ENCODE measurements at regions not wholly inside any gene's neighbourhood (a gene's known extent, or its start where the extent isn't known, plus 50 kb on each side); places are given as distances from the start of the nearest gene placed in this dataset.

DNA sequence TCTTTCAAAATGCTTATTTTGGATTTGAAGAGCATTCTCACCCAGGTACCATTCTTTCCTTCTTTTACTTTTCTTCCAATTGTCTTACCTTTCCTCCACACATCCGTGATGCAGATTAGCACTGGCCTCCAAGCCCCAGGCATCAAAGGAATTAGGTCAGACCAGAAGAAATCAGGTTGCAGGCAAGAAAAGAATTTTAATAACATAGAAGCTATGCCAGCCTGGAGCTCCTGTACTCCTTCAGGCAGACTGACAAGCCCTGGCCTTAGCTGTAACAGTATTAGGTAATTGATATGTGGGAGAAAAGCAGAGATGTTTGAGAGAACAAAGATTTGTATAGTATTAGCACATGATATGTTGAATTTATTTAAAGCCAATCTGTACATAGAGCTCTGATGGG, 390.4 kb upstream of the ADGRL2 start:
- Histone ChIP-seq H3K4me3 (ENCODE audit: low read length) (no peak overlapping the region), H3K27me3 (ENCODE audit: low read length) (no peaks in the 10 kb centered on the region), H3K4me1 (ENCODE audit: low read length) (no peaks in the 10 kb centered on the region), H3K9ac (ENCODE audit: low read length) (no peak overlapping the region), H3K79me2 (ENCODE audit: low read length) (no peaks in the 10 kb centered on the region), H3K9me3 (ENCODE audit: low read length) (peaks cover 11% of the 10 kb centered on the region), H4K20me1 (ENCODE audit: insufficient read depth, low read depth, low read length) (no peaks in the 10 kb centered on the region), H3K9me2 (replicated peaks; ENCODE audit: insufficient read depth, low read length) (no peaks in the 10 kb centered on the region), H3K36me3 (ENCODE audit: insufficient read depth, low read length) (no peaks in the 10 kb centered on the region), H3K27ac (ENCODE audit: low read length) (no peak overlapping the region), H2AFZ (ENCODE audit: low read length) (no peak overlapping the region), H3K4me2 (ENCODE audit: low read depth, low read length, poor library complexity, severe bottlenecking) (no peak overlapping the region)
- DNase-seq = no peak

DNA sequence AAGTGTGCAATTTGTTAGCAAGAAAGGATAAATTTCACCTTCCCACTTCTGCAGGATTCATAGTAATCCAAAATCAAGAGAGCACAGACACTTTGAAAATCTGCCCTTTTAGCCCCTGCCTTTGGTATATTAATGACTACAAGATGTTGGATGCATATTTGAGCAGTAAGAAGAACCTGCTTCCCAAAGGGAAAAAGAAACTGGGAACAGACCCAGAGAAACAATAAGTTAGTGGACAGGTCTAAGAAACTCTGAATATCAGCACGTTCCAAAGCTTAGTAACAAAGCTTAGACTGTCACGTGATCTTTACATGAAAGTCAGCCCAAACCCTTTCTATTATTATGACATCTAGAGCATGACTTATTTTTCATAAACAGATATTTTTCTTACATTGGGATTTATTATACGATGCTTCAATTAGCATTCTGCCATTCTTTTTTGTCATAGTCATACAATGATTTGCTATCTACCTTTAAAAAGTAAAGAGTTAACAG, 390.9 kb upstream of the ADGRL2 start:
- Histone ChIP-seq H3K9me3 (ENCODE audit: low read length) (peaks cover 10% of the 10 kb centered on the region), H3K36me3 (ENCODE audit: insufficient read depth, low read length) (no peaks in the 10 kb centered on the region), H2AFZ (ENCODE audit: low read length) (no peak overlapping the region), H3K27me3 (ENCODE audit: low read length) (no peaks in the 10 kb centered on the region), H3K79me2 (ENCODE audit: low read length) (no peaks in the 10 kb centered on the region), H3K4me2 (ENCODE audit: low read depth, low read length, poor library complexity, severe bottlenecking) (no peak overlapping the region), H4K20me1 (ENCODE audit: insufficient read depth, low read depth, low read length) (no peaks in the 10 kb centered on the region), H3K4me3 (ENCODE audit: low read length) (no peak overlapping the region), H3K9ac (ENCODE audit: low read length) (no peak overlapping the region), H3K4me1 (ENCODE audit: low read length) (no peaks in the 10 kb centered on the region), H3K9me2 (replicated peaks; ENCODE audit: insufficient read depth, low read length) (no peaks in the 10 kb centered on the region), H3K27ac (ENCODE audit: low read length) (no peak overlapping the region)
- no peak for DNase-seq

DNA sequence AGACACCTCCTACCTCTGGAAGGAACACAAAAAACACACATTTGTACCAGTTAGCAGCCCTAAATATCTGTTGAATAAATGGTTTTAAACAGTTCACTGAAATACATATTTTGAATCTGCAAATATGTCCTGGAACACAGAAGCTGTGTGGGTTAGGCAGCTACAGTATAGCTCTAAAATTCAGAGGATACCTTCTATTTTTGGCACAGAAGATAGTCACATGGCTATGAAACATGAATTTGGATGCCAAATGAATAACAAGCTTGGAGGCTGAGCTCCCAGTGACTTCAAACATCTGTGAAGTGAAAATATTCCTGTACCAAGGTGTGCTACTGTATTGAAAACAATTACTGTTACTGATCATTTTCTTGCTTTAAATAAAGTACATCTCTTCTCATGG, 391.5 kb upstream of the ADGRL2 start:
- no peak for DNase-seq
- Histone ChIP-seq H3K27me3 (ENCODE audit: low read length) (no peaks in the 10 kb centered on the region), H3K9me3 (ENCODE audit: low read length) (peaks cover 6% of the 10 kb centered on the region; the same call in 1 of the 2 replicates)

DNA sequence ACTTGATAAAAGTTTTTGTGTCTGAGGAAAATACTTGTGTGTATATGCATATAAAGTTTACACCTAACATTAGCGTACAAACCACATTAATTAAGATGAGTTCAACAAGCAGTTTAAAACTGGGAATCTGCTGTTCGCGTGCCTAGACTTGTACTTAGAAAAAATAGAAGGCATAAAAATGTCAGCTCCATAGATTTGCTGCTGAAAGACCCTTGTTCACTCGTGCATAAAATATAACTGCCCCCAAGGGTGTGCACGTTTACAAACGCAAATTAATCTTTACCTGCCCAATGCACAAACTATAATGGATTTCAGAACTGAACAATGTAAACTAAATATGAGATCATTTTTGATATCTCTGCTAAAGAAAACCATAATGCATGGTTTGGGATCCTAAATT, 392.3 kb upstream of the ADGRL2 start:
- Histone ChIP-seq H3K27me3 (ENCODE audit: low read length) (no peaks in the 10 kb centered on the region), H3K36me3 (ENCODE audit: insufficient read depth, low read length) (no peaks in the 10 kb centered on the region), H4K20me1 (ENCODE audit: insufficient read depth, low read depth, low read length) (no peaks in the 10 kb centered on the region), H3K9me2 (replicated peaks; ENCODE audit: insufficient read depth, low read length) (no peaks in the 10 kb centered on the region), H3K9me3 (ENCODE audit: low read length) (peaks cover 6% of the 10 kb centered on the region; the same call in 1 of the 2 replicates), H3K79me2 (ENCODE audit: low read length) (no peaks in the 10 kb centered on the region), H3K27ac (ENCODE audit: low read length) (no peak overlapping the region), H3K4me1 (ENCODE audit: low read length) (no peaks in the 10 kb centered on the region), H2AFZ (ENCODE audit: low read length) (no peak overlapping the region), H3K4me2 (ENCODE audit: low read depth, low read length, poor library complexity, severe bottlenecking) (no peak overlapping the region), H3K4me3 (ENCODE audit: low read length) (no peak overlapping the region), H3K9ac (ENCODE audit: low read length) (no peak overlapping the region)
- DNase-seq = no peak

More for the DNA sequence above, 391.5 kb upstream of the ADGRL2 start:
- Histone ChIP-seq H3K4me1 (ENCODE audit: low read length) (no peaks in the 10 kb centered on the region), H4K20me1 (ENCODE audit: insufficient read depth, low read depth, low read length) (no peaks in the 10 kb centered on the region), H3K9me2 (replicated peaks; ENCODE audit: insufficient read depth, low read length) (no peaks in the 10 kb centered on the region), H3K4me3 (ENCODE audit: low read length) (no peak overlapping the region), H3K4me2 (ENCODE audit: low read depth, low read length, poor library complexity, severe bottlenecking) (no peak overlapping the region), H3K9ac (ENCODE audit: low read length) (no peak overlapping the region), H3K79me2 (ENCODE audit: low read length) (no peaks in the 10 kb centered on the region), H2AFZ (ENCODE audit: low read length) (no peak overlapping the region), H3K27ac (ENCODE audit: low read length) (no peak overlapping the region), H3K36me3 (ENCODE audit: insufficient read depth, low read length) (no peaks in the 10 kb centered on the region)

DNA sequence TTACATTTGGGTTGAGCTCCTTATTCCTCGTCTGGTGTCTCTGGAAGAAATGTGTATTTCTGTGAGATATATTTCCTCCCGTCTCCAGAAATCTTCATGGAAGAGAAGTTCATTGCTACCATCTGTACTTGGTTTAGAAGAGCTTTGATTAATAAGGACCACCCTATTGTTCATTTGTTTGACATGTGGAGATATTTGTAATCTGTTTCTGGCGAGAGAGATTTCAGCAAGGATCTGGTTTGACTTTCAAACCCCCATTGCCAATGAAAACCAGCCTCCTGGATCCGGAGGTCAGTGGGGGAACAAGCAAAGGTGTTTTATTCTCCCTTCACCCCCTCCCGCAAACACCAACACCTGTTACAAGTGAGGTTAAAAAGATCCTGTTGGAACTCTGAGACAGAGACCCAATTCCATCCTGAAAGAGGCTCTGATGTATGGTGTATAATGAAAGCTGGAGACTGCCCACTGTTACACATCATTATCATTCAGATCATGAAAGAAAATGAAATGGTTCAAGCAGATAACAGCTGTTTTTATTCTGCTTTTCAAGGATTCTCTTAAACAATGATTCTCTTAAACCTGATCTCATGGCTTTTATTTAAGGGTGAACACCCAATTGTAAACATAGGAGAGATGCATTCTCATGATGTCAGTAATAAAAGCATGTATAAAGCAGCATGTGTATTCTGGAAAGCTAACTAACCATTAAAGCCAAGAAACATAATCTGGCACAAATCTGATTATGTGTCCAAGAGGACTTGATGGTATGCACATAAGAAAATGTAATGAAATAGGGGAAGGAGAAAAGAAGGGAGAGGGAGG, 393.5 kb upstream of the ADGRL2 start:
- Histone ChIP-seq H3K36me3 (ENCODE audit: insufficient read depth, low read length) (no peaks in the 10 kb centered on the region), H3K4me3 (ENCODE audit: low read length) (no peak overlapping the region), H3K4me2 (ENCODE audit: low read depth, low read length, poor library complexity, severe bottlenecking) (no peak overlapping the region), H3K27ac (ENCODE audit: low read length) (no peak overlapping the region), H3K4me1 (ENCODE audit: low read length) (no peaks in the 10 kb centered on the region), H3K9ac (ENCODE audit: low read length) (no peak overlapping the region), H3K79me2 (ENCODE audit: low read length) (no peaks in the 10 kb centered on the region), H2AFZ (ENCODE audit: low read length) (no peak overlapping the region), H4K20me1 (ENCODE audit: insufficient read depth, low read depth, low read length) (no peaks in the 10 kb centered on the region), H3K9me2 (replicated peaks; ENCODE audit: insufficient read depth, low read length) (no peaks in the 10 kb centered on the region), H3K27me3 (ENCODE audit: low read length) (no peaks in the 10 kb centered on the region), H3K9me3 (ENCODE audit: low read length) (peaks cover 10% of the 10 kb centered on the region; the same call in 1 of the 2 replicates)
- DNase-seq = no peak

DNA sequence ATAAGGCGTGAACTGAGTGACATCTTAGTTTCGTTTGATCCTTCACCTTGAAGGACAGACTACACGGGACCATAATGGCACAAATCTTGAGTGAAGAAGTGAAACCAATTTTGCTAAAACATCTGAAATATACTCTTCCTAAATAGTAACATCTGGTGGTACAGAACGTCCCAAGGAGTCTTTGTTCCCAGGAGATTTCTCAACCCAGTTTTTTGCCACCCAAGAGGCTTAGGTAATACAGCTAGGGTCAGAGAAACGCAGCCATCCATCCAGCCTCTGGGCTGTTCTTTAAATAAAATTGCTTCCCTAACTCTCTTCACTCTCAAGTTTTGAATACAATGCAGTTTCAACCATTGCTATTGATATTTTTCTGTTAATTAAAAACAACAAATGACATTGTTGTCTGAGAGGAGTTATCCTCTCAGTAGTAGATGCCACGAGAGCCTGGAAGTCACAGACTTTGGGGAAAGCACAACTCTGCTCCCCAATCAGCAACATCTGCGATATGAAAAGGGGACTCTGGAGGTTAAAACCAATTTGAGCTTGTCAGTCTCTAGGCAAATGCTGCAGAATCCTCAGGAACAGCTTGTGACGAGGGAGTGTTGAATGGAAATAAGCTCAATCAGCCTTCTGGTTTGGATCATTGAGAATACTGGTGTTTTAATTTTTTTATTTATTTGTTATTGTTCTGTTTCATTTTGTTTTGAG, 394.3 kb upstream of the ADGRL2 start:
- Histone ChIP-seq H3K9me2 (replicated peaks; ENCODE audit: insufficient read depth, low read length) (no peaks in the 10 kb centered on the region), H2AFZ (ENCODE audit: low read length) (no peak overlapping the region), H3K79me2 (ENCODE audit: low read length) (no peaks in the 10 kb centered on the region), H3K9me3 (ENCODE audit: low read length) (peaks cover 17% of the 10 kb centered on the region), H3K4me3 (ENCODE audit: low read length) (no peak overlapping the region), H4K20me1 (ENCODE audit: insufficient read depth, low read depth, low read length) (no peaks in the 10 kb centered on the region), H3K4me1 (ENCODE audit: low read length) (no peaks in the 10 kb centered on the region), H3K27me3 (ENCODE audit: low read length) (no peaks in the 10 kb centered on the region), H3K27ac (ENCODE audit: low read length) (no peak overlapping the region), H3K4me2 (ENCODE audit: low read depth, low read length, poor library complexity, severe bottlenecking) (no peak overlapping the region), H3K36me3 (ENCODE audit: insufficient read depth, low read length) (no peaks in the 10 kb centered on the region), H3K9ac (ENCODE audit: low read length) (no peak overlapping the region)
- DNase-seq = no peak

DNA sequence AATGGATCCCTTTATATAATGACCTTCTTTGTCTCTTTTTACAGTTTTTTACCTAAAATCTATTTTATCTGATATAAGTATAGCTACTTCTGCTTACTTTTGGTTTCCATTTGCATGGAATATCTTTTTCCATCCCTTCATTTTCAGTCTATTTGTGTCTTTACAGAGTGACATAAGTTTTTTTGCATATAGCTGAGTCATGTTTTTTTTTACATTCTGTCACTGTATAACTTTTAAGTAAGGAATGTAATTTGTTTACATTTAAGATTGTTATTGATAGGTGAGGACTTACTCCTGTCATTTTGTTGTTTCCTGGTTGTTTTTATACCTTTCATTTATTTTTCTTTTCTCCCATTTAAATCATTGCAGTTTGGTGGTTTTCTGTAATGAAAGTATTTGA, 402.7 kb upstream of the ADGRL2 start:
- Histone ChIP-seq H3K9ac (ENCODE audit: low read length) (no peak overlapping the region), H3K4me2 (ENCODE audit: low read depth, low read length, poor library complexity, severe bottlenecking) (no peak overlapping the region), H3K36me3 (ENCODE audit: insufficient read depth, low read length) (no peaks in the 10 kb centered on the region), H3K9me2 (replicated peaks; ENCODE audit: insufficient read depth, low read length) (no peaks in the 10 kb centered on the region), H3K27ac (ENCODE audit: low read length) (no peak overlapping the region), H3K4me3 (ENCODE audit: low read length) (no peak overlapping the region), H3K9me3 (ENCODE audit: low read length) (peaks cover 38% of the 10 kb centered on the region), H3K27me3 (ENCODE audit: low read length) (no peaks in the 10 kb centered on the region), H3K79me2 (ENCODE audit: low read length) (no peaks in the 10 kb centered on the region), H4K20me1 (ENCODE audit: insufficient read depth, low read depth, low read length) (no peaks in the 10 kb centered on the region), H3K4me1 (ENCODE audit: low read length) (no peaks in the 10 kb centered on the region), H2AFZ (ENCODE audit: low read length) (no peak overlapping the region)
- no peak for DNase-seq

DNA sequence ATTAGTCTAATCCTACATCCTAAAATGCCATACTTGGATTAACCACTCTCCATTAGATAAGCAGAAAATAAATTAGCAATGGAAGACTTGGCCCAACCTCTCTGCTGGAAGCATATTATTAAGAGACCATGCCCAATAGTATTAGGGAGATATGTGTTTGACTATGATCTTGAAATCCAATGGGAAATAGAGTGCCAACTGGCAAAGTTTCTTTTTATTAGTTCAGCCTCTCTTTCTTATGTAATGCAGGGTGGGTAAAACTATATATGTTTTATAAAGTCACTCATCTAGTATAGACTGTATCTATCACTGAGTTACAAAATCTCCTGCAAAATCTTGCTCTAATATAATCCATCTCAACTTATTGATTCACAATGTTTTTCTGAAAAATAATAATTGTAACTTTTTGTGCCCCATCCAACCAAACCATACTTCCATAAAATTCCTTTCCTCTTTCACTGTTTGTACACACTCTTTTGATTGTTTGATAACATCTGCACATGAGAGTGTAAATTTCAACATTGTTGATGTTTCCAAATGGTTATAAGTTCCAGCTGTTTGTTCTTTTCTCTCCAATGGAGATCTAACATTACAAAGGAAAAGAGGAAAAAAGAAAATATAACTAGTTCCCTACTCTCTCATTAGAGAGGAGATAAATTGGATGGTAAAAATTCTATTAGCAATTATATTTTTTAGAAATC, 408.1 kb upstream of the ADGRL2 start:
- no peaks in the 10 kb centered on the region for H4K20me1 ChIP-seq (ENCODE audit: insufficient read depth, low read depth, low read length)
- H2AFZ ChIP-seq (ENCODE audit: low read length) = no peak overlapping the region
- no peaks in the 10 kb centered on the region for H3K27me3 ChIP-seq (ENCODE audit: low read length)
- H3K27ac ChIP-seq (ENCODE audit: low read length) = no peak overlapping the region
- no peaks in the 10 kb centered on the region for H3K9me2 ChIP-seq (replicated peaks; ENCODE audit: insufficient read depth, low read length)
- peaks cover 10% of the 10 kb centered on the region for H3K9me3 ChIP-seq (ENCODE audit: low read length)
- H3K9ac ChIP-seq (ENCODE audit: low read length) = no peak overlapping the region
- no peak for DNase-seq
- no peaks in the 10 kb centered on the region for H3K4me1 ChIP-seq (ENCODE audit: low read length)
- H3K36me3 ChIP-seq (ENCODE audit: insufficient read depth, low read length) = no peaks in the 10 kb centered on the region
- no peak overlapping the region for H3K4me3 ChIP-seq (ENCODE audit: low read length)
- no peak overlapping the region for H3K4me2 ChIP-seq (ENCODE audit: low read depth, low read length, poor library complexity, severe bottlenecking)
- H3K79me2 ChIP-seq (ENCODE audit: low read length) = no peaks in the 10 kb centered on the region
